ENCODE measurements at regions not wholly inside any gene's neighbourhood (a gene's known extent, or its start where the extent isn't known, plus 50 kb on each side); places are given as distances from the start of the nearest gene placed in this dataset.
"Not testable (repeated sequence)": the region's sequence is repeated elsewhere in the genome, so short reads cannot be mapped to it uniquely, and the experiment has no call there.

- no peak for TF ChIP-seq CTCF (IDR thresholded peaks at IDR 0.05)
- no peak for TF ChIP-seq POLR2A (IDR thresholded peaks at IDR 0.05)
- Histone ChIP-seq H3K9me3 (no peaks in the 10 kb centered on the region), H3K27me3 (no peaks in the 10 kb centered on the region), H3K36me3 (no peaks in the 10 kb centered on the region), H3K4me1 (no peaks in the 10 kb centered on the region), H3K4me3 (no peak overlapping the region), H3K27ac (no peak overlapping the region)
- intact Hi-C loops (cut with DNase I; ENCODE audit: low total_unique reads): no loop called here
- DNase-seq: no peak
Observed at GRCh38 chr12:91636721-91637120, 454.1 kb upstream of the DCN start.

GRCh38 chr12:91634386-91634713, 451.7 kb upstream of the DCN start:
- H3K27ac ChIP-seq; H3K27me3 ChIP-seq; DNase-seq; intact Hi-C loops (cut with DNase I; ENCODE audit: low total_unique reads); H3K9me3 ChIP-seq; H3K36me3 ChIP-seq; H3K4me3 ChIP-seq; H3K4me1 ChIP-seq: not testable (repeated sequence)

GRCh38 chr12:91633734-91634357, 451.2 kb upstream of the DCN start:
- DNase-seq: no peak
- TF ChIP-seq CTCF (IDR thresholded peaks at IDR 0.05) (no peak), POLR2A (IDR thresholded peaks at IDR 0.05) (no peak)
- Histone ChIP-seq H3K27me3 (no peaks in the 10 kb centered on the region), H3K27ac (no peak overlapping the region), H3K9me3 (no peaks in the 10 kb centered on the region), H3K4me3 (no peak overlapping the region), H3K4me1 (no peaks in the 10 kb centered on the region), H3K36me3 (no peaks in the 10 kb centered on the region)
- intact Hi-C loops (cut with DNase I; ENCODE audit: low total_unique reads): no loop called here

- Histone ChIP-seq H3K4me1 (no peaks in the 10 kb centered on the region), H3K27ac (no peak overlapping the region), H3K36me3 (no peaks in the 10 kb centered on the region), H3K9me3 (no peaks in the 10 kb centered on the region), H3K4me3 (no peak overlapping the region), H3K27me3 (no peaks in the 10 kb centered on the region)
- no peak for TF ChIP-seq POLR2A (IDR thresholded peaks at IDR 0.05)
- TF ChIP-seq CTCF (IDR thresholded peaks at IDR 0.05): no peak
- intact Hi-C loops (cut with DNase I; ENCODE audit: low total_unique reads): no loop called here
- DNase-seq: no peak
Observed at GRCh38 chr12:91633206-91633605, 450.6 kb upstream of the DCN start.

GRCh38 chr12:91632042-91632786, 449.6 kb upstream of the DCN start:
- Histone ChIP-seq H3K27me3 (no peaks in the 10 kb centered on the region), H3K36me3 (no peaks in the 10 kb centered on the region), H3K4me1 (no peaks in the 10 kb centered on the region), H3K9me3 (no peaks in the 10 kb centered on the region), H3K4me3 (no peak overlapping the region), H3K27ac (no peak overlapping the region)
- TF ChIP-seq CTCF (IDR thresholded peaks at IDR 0.05) (no peak), POLR2A (IDR thresholded peaks at IDR 0.05) (no peak)
- intact Hi-C loops (cut with DNase I; ENCODE audit: low total_unique reads): no loop called here
- DNase-seq: no peak

Measured in uterus (tissue), 3 donors.